MCF 10A (cell line): ENCODE measurements at regions not wholly inside any gene's neighbourhood (a gene's known extent, or its start where the extent isn't known, plus 50 kb on each side); places are given as distances from the start of the nearest gene placed in this dataset.

ENCODE experiments used
- BruUV-seq: library from RNA; stranded (reverse); fragments of 400-500 nt; replicated peaks from 2 replicates; lab custom pipeline; 2021; lab: Mats Ljungman, UMichigan
- CTCF ChIA-PET: fragments of 300-600 bp; sonication (Branson Sonifier 250); formaldehyde crosslinking; extraction: SDS; loops from one replicate; lab custom pipeline; 2021; ENCODE audit warnings: antibody characterized with exemption, inconsistent platforms; lab: Yijun Ruan, JAX
- POLR2A ChIA-PET: fragments of 300-600, 350-650 bp; sonication (Branson Sonifier 250); formaldehyde crosslinking; extraction: SDS; loops from one replicate; lab custom pipeline; 2020; ENCODE audit warnings: antibody characterized with exemption, inconsistent platforms; lab: Yijun Ruan, JAX
- DNase-seq: peaks from one replicate; pipeline ENCODE4 v3.0.0-alpha.2; 2018; ENCODE audit not compliant: unreplicated experiment
- H3K27ac Mint-ChIP-seq: one replicate; pipeline ENCODE4 v1.8.0; 2022; ENCODE audit warnings: mild to moderate bottlenecking, low read depth, mixed read lengths; ENCODE audit not compliant: unreplicated experiment
- H3K27me3 Mint-ChIP-seq: one replicate; pipeline ENCODE4 v1.8.0; 2022; ENCODE audit warnings: mixed read lengths; ENCODE audit not compliant: insufficient read depth, unreplicated experiment
- H3K36me3 Mint-ChIP-seq: one replicate; pipeline ENCODE4 v1.8.0; 2022; ENCODE audit warnings: mild to moderate bottlenecking, moderate library complexity, mixed read lengths; ENCODE audit not compliant: insufficient read depth, unreplicated experiment
- H3K4me1 Mint-ChIP-seq: one replicate; pipeline ENCODE4 v1.8.0; 2022; ENCODE audit warnings: mixed read lengths; ENCODE audit not compliant: insufficient read depth, unreplicated experiment
- H3K4me3 Mint-ChIP-seq: one replicate; pipeline ENCODE4 v1.8.0; 2022; ENCODE audit warnings: mild to moderate bottlenecking, moderate library complexity, mixed read lengths; ENCODE audit not compliant: unreplicated experiment
- H3K9me3 Mint-ChIP-seq: one replicate; pipeline ENCODE4 v1.8.0; 2022; ENCODE audit warnings: mixed read lengths; ENCODE audit not compliant: unreplicated experiment
- CTCF ChIP-seq: fragments of 200-600 bp; IDR thresholded peaks from one replicate; pipeline ENCODE4 v1.8.0; 2022; ENCODE audit warnings: antibody characterized with exemption, mild to moderate bottlenecking; ENCODE audit not compliant: unreplicated experiment
- intact Hi-C: fragments of 100-400 bp; cut with micrococcal nuclease; formaldehyde crosslinking; loops from 2 replicates; pipeline ENCODE4 v1.14.1; 2022

DNA sequence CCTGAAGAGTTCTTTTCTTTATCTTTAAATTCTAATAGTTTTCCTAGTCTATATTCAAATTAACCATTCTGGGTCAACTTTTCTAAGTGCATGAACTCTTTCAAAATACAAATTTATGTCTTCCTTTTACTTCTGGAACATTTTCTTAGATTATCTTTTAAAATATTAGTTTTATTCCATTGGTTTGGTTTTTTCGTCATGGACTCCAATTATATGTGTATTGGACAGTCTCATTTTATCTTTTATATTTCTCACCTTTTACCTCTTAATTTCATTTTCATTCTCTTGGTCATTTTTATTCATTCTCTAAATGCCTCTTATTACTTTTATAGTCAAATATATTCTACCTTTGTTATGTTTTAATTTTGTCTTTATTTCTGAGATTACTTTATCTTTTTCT is 356.7 kb upstream of the MMS22L start:
- H3K36me3 Mint-ChIP-seq: no peaks in the 10 kb centered on the region
- H3K9me3 Mint-ChIP-seq: peaks cover 16% of the 10 kb centered on the region
- POLR2A ChIA-PET: no interaction called here
- TF ChIP-seq CTCF: no peak
- DNase-seq: no peak
- CTCF ChIA-PET: no interaction called here
- BruUV-seq: no TSS peak
- no peak overlapping the region for H3K4me3 Mint-ChIP-seq
- H3K4me1 Mint-ChIP-seq: no peaks in the 10 kb centered on the region
- H3K27me3 Mint-ChIP-seq: peaks cover 19% of the 10 kb centered on the region
- no peak overlapping the region for H3K27ac Mint-ChIP-seq
- intact Hi-C loops: no loop called here

DNA sequence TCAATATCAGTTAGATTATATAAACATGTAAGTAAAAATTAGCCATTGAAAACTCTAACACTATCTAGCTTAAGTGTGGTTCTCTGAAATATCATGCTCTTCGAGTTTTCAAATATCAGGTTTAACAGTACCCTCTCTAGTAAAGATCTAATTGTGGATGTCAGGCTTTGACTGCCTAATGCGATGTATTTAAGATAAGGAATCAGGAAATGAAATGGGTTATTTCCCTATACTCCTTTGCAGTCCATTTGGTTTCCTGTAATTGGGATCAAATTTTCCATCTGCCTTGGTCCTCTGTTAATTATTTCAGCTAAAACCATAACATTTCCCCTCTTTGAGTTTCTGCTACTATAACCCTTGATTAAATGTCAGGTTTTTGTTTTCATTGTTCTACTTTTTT is 361.3 kb upstream of the MMS22L start:
- Mint-ChIP-seq H3K36me3 (no peaks in the 10 kb centered on the region), H3K27ac (no peak overlapping the region), H3K4me1 (no peaks in the 10 kb centered on the region), H3K4me3 (no peak overlapping the region), H3K9me3 (peaks cover 16% of the 10 kb centered on the region), H3K27me3 (peaks cover 51% of the 10 kb centered on the region)
- ChIA-PET CTCF (no interaction called here), POLR2A (no interaction called here)
- no peak for DNase-seq
- BruUV-seq: no TSS peak
- TF ChIP-seq CTCF: no peak
- intact Hi-C loops: no loop called here

GRCh38 chr6:97645757-97646156 is 362.7 kb upstream of the MMS22L start:
- no peak for TF ChIP-seq CTCF
- BruUV-seq: no TSS peak
- H3K27me3 Mint-ChIP-seq: peaks cover 58% of the 10 kb centered on the region
- ChIA-PET POLR2A (no interaction called here), CTCF (no interaction called here)
- H3K36me3 Mint-ChIP-seq: no peaks in the 10 kb centered on the region
- no peak for DNase-seq
- no peak overlapping the region for H3K27ac Mint-ChIP-seq
- H3K9me3 Mint-ChIP-seq: peaks cover 3% of the 10 kb centered on the region
- H3K4me1 Mint-ChIP-seq: no peaks in the 10 kb centered on the region
- H3K4me3 Mint-ChIP-seq: no peak overlapping the region
- intact Hi-C loops: no loop called here

- Mint-ChIP-seq H3K27me3 (peaks cover 60% of the 10 kb centered on the region), H3K36me3 (no peaks in the 10 kb centered on the region), H3K27ac (no peak overlapping the region), H3K4me1 (no peaks in the 10 kb centered on the region), H3K4me3 (no peak overlapping the region), H3K9me3 (no peaks in the 10 kb centered on the region)
- intact Hi-C loops: no loop called here
- POLR2A ChIA-PET: no interaction called here
- CTCF ChIA-PET: no interaction called here
- no TSS peak for BruUV-seq
- no peak for DNase-seq
- TF ChIP-seq CTCF: no peak
Measured at GRCh38 chr6:97653076-97653475, 370.1 kb upstream of the MMS22L start.
